ENCODE measurements at regions not wholly inside any gene's neighbourhood (a gene's known extent, or its start where the extent isn't known, plus 50 kb on each side); places are given as distances from the start of the nearest gene placed in this dataset.

GRCh38 chr16:85348065-85348840 is 236.0 kb upstream of the CIBAR2 start:
- no peak for ATAC-seq

- no peak for ATAC-seq
Observed at GRCh38 chr16:85348911-85349334, 236.7 kb upstream of the CIBAR2 start.

GRCh38 chr16:85349365-85350145 is 237.3 kb upstream of the CIBAR2 start:
- ATAC-seq: no peak

GRCh38 chr16:85350146-85350728 is 238.0 kb upstream of the CIBAR2 start:
- ATAC-seq: no peak

- no peak for ATAC-seq
Observed at GRCh38 chr16:85350973-85351372, 238.7 kb upstream of the CIBAR2 start.

GRCh38 chr16:85353013-85353412 is 240.7 kb upstream of the CIBAR2 start:
- no peak for ATAC-seq

GRCh38 chr16:85353839-85354685 is 241.8 kb upstream of the CIBAR2 start:
- ATAC-seq: no peak

GRCh38 chr16:85354686-85355514 is 242.6 kb upstream of the CIBAR2 start:
- no peak for ATAC-seq

GRCh38 chr16:85355515-85355837 is 243.2 kb upstream of the CIBAR2 start:
- no peak for ATAC-seq

GRCh38 chr16:85356157-85356556 is 243.9 kb upstream of the CIBAR2 start:
- ATAC-seq: no peak

- no peak for ATAC-seq
Observed at GRCh38 chr16:85357323-85357722, 245.1 kb upstream of the CIBAR2 start.

- ATAC-seq: no peak
Observed at GRCh38 chr16:85357924-85358505, 245.7 kb upstream of the CIBAR2 start.

GRCh38 chr16:85358704-85359146 is 246.5 kb upstream of the CIBAR2 start:
- ATAC-seq: no peak

GRCh38 chr16:85359147-85359822 is 247.0 kb upstream of the CIBAR2 start:
- ATAC-seq: no peak

- no peak for ATAC-seq
Observed at GRCh38 chr16:85360323-85361277, 248.3 kb upstream of the CIBAR2 start.

GRCh38 chr16:85361441-85362118 is 249.3 kb upstream of the CIBAR2 start:
- no peak for ATAC-seq

- no peak for ATAC-seq
Observed at GRCh38 chr16:85362443-85362842, 250.2 kb upstream of the CIBAR2 start.

GRCh38 chr16:85363427-85363826 is 249.7 kb upstream of the GSE1 start:
- no peak for ATAC-seq

- ATAC-seq: no peak
Observed at GRCh38 chr16:85363881-85364280, 249.2 kb upstream of the GSE1 start.

Measured in activated CD4-positive, CD25-positive, alpha-beta regulatory T cell treated with anti-CD3 and anti-CD28 coated beads, Interleukin-2, amount 50 U/mL, for 24 hours (primary cell).